ENCODE measurements at regions not wholly inside any gene's neighbourhood (a gene's known extent, or its start where the extent isn't known, plus 50 kb on each side); places are given as distances from the start of the nearest gene placed in this dataset.
A peak's percentile ranks its signal among the peaks of the same experiment; 100 is the strongest.

DNA sequence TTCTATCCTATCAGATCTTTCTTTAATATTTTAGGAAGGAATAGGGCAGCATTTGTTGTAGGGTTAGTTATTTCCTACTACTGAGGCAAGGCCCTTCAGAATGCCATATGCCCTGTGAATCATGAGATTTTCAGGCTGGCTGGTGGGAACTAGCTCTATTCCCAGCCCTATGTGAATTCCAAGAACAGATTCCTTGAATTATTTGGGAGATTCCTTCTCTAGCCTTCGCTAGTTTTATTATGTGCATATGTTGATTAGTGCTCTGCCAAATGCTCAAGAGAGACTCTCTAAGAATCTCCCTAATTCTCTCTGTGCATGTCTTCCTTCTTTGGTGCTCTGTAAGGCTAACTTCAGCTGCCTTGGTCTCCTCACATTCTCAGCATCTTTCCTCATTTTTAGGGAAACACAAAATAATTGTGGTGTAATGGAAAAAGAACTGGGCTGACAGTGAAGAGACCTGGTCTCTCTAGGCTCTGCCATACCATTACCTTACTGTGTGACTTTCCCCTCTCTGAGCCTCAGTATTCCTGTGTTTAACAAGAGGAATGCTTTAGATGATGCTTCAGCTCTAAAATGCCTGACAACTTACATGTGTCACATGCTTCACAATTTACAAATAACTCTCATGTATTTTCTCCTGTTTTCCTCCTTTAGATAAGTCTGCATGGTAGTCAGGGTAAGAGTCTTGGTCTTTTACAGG, 79.7 kb downstream of the VMA21 start:
- peaks cover 0 to 1% of the 10 kb centered on the region in 2 donors for H3K27me3 Mint-ChIP-seq
- no peaks in the 10 kb centered on the region for H3K36me3 Mint-ChIP-seq
- POLR2A ChIA-PET (ENCODE audit: partially characterized antibody): no interaction called here
- CTCF ChIA-PET (ENCODE audit: partially characterized antibody): no interaction called here
- no peak overlapping the region for H3K4me3 Mint-ChIP-seq
- Histone ChIP-seq H3K27ac (ENCODE audit: low read depth, low read length) (no peak overlapping the region), H3K4me1 (ENCODE audit: insufficient read depth, low read length) (no peaks in the 10 kb centered on the region), H3K36me3 (ENCODE audit: insufficient read depth, low read length) (no peaks in the 10 kb centered on the region), H3K9me3 (ENCODE audit: control insufficient read depth in 1 of 2, low read length in 2 of 2) (no peaks in the 10 kb centered on the region), H3K27me3 (ENCODE audit: insufficient read depth, low read length) (no peaks in the 10 kb centered on the region), H3K4me3 (ENCODE audit: low read length in 2 of 2) (no peak overlapping the region)
- no peaks in the 10 kb centered on the region for H3K9me3 Mint-ChIP-seq
- intact Hi-C loops (cut with micrococcal nuclease): no loop called here
- H3K27ac Mint-ChIP-seq: no peak overlapping the region
- H3K4me1 Mint-ChIP-seq: no peaks in the 10 kb centered on the region
- DNase-seq: no peak

GRCh38 chrX:151478058-151478457, 81.1 kb downstream of the VMA21 start:
- Mint-ChIP-seq H3K4me3 (no peak overlapping the region), H3K36me3 (no peaks in the 10 kb centered on the region), H3K4me1 (no peaks in the 10 kb centered on the region), H3K27me3 (peaks cover 0 to 1% of the 10 kb centered on the region in 2 donors), H3K9me3 (no peaks in the 10 kb centered on the region), H3K27ac (no peak overlapping the region)
- no peaks in the 10 kb centered on the region for H3K4me1 ChIP-seq (ENCODE audit: insufficient read depth, low read length)
- no peaks in the 10 kb centered on the region for H3K27me3 ChIP-seq (ENCODE audit: insufficient read depth, low read length)
- no peaks in the 10 kb centered on the region for H3K36me3 ChIP-seq (ENCODE audit: insufficient read depth, low read length)
- ChIA-PET POLR2A (ENCODE audit: partially characterized antibody) (no interaction called here), CTCF (ENCODE audit: partially characterized antibody) (no interaction called here)
- no peak overlapping the region for H3K27ac ChIP-seq (ENCODE audit: low read depth, low read length)
- intact Hi-C loops (cut with micrococcal nuclease): no loop called here
- DNase-seq: no peak
- no peak overlapping the region for H3K4me3 ChIP-seq (ENCODE audit: low read length in 2 of 2)
- no peaks in the 10 kb centered on the region for H3K9me3 ChIP-seq (ENCODE audit: control insufficient read depth in 1 of 2, low read length in 2 of 2)

DNA sequence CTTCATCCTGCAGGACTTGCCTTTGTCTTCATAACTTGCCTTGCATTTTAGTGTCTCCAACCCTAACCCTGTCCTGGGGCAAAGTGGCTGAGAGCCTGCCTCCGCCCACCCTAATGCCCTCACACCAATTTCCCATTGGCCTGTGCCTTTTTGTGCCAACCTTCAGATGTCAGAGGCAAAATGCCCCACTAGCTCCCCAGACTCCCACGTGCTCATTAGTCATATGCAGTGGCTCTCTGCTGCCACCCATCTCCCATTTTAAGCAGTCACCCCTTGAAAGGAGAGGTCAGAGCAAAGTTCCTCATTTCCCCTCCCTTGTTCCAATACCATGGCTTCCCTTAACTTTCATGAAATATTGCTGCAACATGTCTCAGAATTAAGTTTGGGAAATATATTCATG, 74.8 kb upstream of the PASD1 start:
- POLR2A ChIA-PET (ENCODE audit: partially characterized antibody): no interaction called here
- no peak overlapping the region for H3K27ac ChIP-seq (ENCODE audit: low read depth, low read length)
- CTCF ChIA-PET (ENCODE audit: partially characterized antibody): interaction anchor here (1.2 kb wide), 1 partner anchor 128 kb away, joined by 3 read pairs; no protein-coding TSS in a partner anchor
- H3K27me3 ChIP-seq (ENCODE audit: insufficient read depth, low read length): no peaks in the 10 kb centered on the region
- Mint-ChIP-seq H3K4me3 (no peak overlapping the region), H3K27ac (no peak overlapping the region), H3K9me3 (no peaks in the 10 kb centered on the region), H3K36me3 (no peaks in the 10 kb centered on the region), H3K4me1 (no peaks in the 10 kb centered on the region), H3K27me3 (no peaks in the 10 kb centered on the region)
- no peaks in the 10 kb centered on the region for H3K9me3 ChIP-seq (ENCODE audit: control insufficient read depth in 1 of 2, low read length in 2 of 2)
- intact Hi-C loops (cut with micrococcal nuclease): no loop called here
- no peaks in the 10 kb centered on the region for H3K4me1 ChIP-seq (ENCODE audit: insufficient read depth, low read length)
- no peak overlapping the region for H3K4me3 ChIP-seq (ENCODE audit: low read length in 2 of 2)
- DNase-seq: peak; percentile 2 to 19 (median 3)
- no peaks in the 10 kb centered on the region for H3K36me3 ChIP-seq (ENCODE audit: insufficient read depth, low read length)

- DNase-seq: no peak
- POLR2A ChIA-PET (ENCODE audit: partially characterized antibody): no interaction called here
- H3K36me3 Mint-ChIP-seq: no peaks in the 10 kb centered on the region
- CTCF ChIA-PET (ENCODE audit: partially characterized antibody): no interaction called here
- Histone ChIP-seq H3K9me3 (ENCODE audit: control insufficient read depth in 1 of 2, low read length in 2 of 2) (no peaks in the 10 kb centered on the region), H3K36me3 (ENCODE audit: insufficient read depth, low read length) (no peaks in the 10 kb centered on the region), H3K27ac (ENCODE audit: low read depth, low read length) (no peak overlapping the region), H3K27me3 (ENCODE audit: insufficient read depth, low read length) (no peaks in the 10 kb centered on the region), H3K4me3 (ENCODE audit: low read length in 2 of 2) (no peak overlapping the region), H3K4me1 (ENCODE audit: insufficient read depth, low read length) (no peaks in the 10 kb centered on the region)
- H3K27me3 Mint-ChIP-seq: peaks cover 5 to 10% of the 10 kb centered on the region in 2 donors
- intact Hi-C loops (cut with micrococcal nuclease): no loop called here
- H3K4me3 Mint-ChIP-seq: no peak overlapping the region
- no peak overlapping the region for H3K27ac Mint-ChIP-seq
- no peaks in the 10 kb centered on the region for H3K4me1 Mint-ChIP-seq
- H3K9me3 Mint-ChIP-seq: no peaks in the 10 kb centered on the region
Measured at GRCh38 chrX:151505796-151506195, 57.7 kb upstream of the PASD1 start.

DNA sequence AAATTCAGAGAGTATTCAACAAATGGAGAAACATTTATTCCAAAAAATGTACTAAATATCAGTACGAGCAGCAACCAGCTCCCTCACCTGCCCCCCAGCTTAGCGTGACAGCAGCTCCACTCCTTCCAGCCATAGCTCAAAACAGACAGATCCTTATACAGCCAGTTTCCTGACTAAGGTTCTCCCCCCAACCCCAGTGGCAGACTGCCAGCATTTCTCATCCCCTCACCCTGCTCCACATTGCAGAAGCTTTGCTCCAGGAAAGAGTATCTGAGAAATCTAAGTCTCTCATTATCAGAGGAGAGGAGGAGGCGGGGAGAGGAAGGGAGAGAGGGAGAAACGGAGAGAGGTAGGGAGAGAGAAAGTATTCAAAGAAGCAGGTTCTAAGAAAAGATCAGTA, 53.3 kb upstream of the PASD1 start:
- Histone ChIP-seq H3K27ac (ENCODE audit: low read depth, low read length) (no peak overlapping the region), H3K4me1 (ENCODE audit: insufficient read depth, low read length) (no peaks in the 10 kb centered on the region), H3K36me3 (ENCODE audit: insufficient read depth, low read length) (no peaks in the 10 kb centered on the region), H3K27me3 (ENCODE audit: insufficient read depth, low read length) (no peaks in the 10 kb centered on the region), H3K9me3 (ENCODE audit: control insufficient read depth in 1 of 2, low read length in 2 of 2) (no peaks in the 10 kb centered on the region), H3K4me3 (ENCODE audit: low read length in 2 of 2) (no peak overlapping the region)
- DNase-seq: no peak
- ChIA-PET CTCF (ENCODE audit: partially characterized antibody) (no interaction called here), POLR2A (ENCODE audit: partially characterized antibody) (no interaction called here)
- H3K4me1 Mint-ChIP-seq: no peaks in the 10 kb centered on the region
- H3K9me3 Mint-ChIP-seq: peaks cover 0 to 3% (median 0%) of the 10 kb centered on the region in 8 donors
- no peaks in the 10 kb centered on the region for H3K36me3 Mint-ChIP-seq
- peaks cover 5 to 7% of the 10 kb centered on the region in 2 donors for H3K27me3 Mint-ChIP-seq
- no peak overlapping the region for H3K4me3 Mint-ChIP-seq
- intact Hi-C loops (cut with micrococcal nuclease): no loop called here
- no peak overlapping the region for H3K27ac Mint-ChIP-seq

- H3K4me1 ChIP-seq (ENCODE audit: insufficient read depth, low read length): no peaks in the 10 kb centered on the region
- no peak overlapping the region for H3K4me3 ChIP-seq (ENCODE audit: low read length in 2 of 2)
- H3K4me3 Mint-ChIP-seq: no peak overlapping the region
- ChIA-PET POLR2A (ENCODE audit: partially characterized antibody) (no interaction called here), CTCF (ENCODE audit: partially characterized antibody) (no interaction called here)
- no peak overlapping the region for H3K27ac Mint-ChIP-seq
- peaks cover 0 to 9% of the 10 kb centered on the region in 2 donors for H3K27me3 Mint-ChIP-seq
- no peaks in the 10 kb centered on the region for H3K36me3 ChIP-seq (ENCODE audit: insufficient read depth, low read length)
- intact Hi-C loops (cut with micrococcal nuclease): no loop called here
- no peaks in the 10 kb centered on the region for H3K36me3 Mint-ChIP-seq
- H3K27ac ChIP-seq (ENCODE audit: low read depth, low read length): no peak overlapping the region
- H3K9me3 Mint-ChIP-seq: peaks cover 0 to 5% (median 0%) of the 10 kb centered on the region in 8 donors
- H3K27me3 ChIP-seq (ENCODE audit: insufficient read depth, low read length): no peaks in the 10 kb centered on the region
- DNase-seq: no peak
- no peaks in the 10 kb centered on the region for H3K9me3 ChIP-seq (ENCODE audit: control insufficient read depth in 1 of 2, low read length in 2 of 2)
- no peaks in the 10 kb centered on the region for H3K4me1 Mint-ChIP-seq
Measured at GRCh38 chrX:151513472-151513871, 50.0 kb upstream of the PASD1 start.

Measured in CD4-positive, alpha-beta memory T cell (primary cell).